NCI-H82 treated with DMSO at 0.1 percent for 48 hours (cell line): ENCODE measurements at regions not wholly inside any gene's neighbourhood (a gene's known extent, or its start where the extent isn't known, plus 50 kb on each side); places are given as distances from the start of the nearest gene placed in this dataset.

Source experiments
- DNase-seq: peaks from one replicate; lab custom pipeline; 2025; ENCODE audit not compliant: unreplicated experiment; lab: John Stamatoyannopoulos, UW

GRCh38 chr11:92888696-92889095 lies 80.8 kb upstream of the MTNR1B start:
- no peak for DNase-seq

DNA sequence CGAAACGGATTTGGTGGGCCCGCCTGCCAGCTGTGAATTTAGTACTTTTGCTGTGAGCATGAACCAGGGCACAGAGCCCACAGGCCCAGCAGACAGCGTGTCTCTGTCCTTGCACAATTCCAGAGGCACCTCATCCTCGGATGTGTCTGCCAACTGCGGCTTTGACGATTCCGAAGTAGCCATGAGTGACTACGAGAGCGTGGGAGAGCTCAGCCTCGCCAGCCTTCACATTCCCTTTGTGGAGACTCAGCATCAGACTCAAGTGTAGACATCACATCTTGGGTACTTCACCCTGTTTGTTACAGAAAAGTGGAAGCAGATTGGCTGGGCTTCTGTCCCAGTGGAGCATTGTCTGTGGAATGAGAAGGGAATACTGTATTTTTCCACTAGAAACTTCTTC lies 78.6 kb upstream of the MTNR1B start:
- no peak for DNase-seq

GRCh38 chr11:92892802-92893684 lies 76.4 kb upstream of the MTNR1B start:
- DNase-seq: no peak

- no peak for DNase-seq
Observed at GRCh38 chr11:92894197-92894596, 75.3 kb upstream of the MTNR1B start.

DNA sequence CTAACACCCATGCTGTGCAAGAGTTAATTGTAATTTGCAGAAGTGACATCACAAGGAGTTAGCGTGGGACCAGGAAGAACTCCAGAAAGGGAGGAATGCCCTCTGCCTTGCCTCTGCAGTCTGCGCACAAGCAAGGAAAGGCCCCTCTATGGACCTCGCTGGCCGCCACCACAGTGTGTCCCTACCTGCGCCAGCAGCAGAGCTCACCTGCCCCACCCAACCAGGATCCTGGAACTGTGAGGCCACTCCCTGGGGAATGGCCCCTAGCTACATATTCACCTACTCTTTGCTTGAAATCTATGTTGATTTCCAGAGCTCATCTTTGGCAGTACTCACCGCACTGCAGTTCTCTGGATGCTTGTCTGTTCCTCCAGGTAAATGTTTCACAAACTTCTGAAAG lies 72.0 kb upstream of the MTNR1B start:
- DNase-seq: no peak

GRCh38 chr11:92902417-92902816 lies 67.0 kb upstream of the MTNR1B start:
- DNase-seq: no peak

DNA sequence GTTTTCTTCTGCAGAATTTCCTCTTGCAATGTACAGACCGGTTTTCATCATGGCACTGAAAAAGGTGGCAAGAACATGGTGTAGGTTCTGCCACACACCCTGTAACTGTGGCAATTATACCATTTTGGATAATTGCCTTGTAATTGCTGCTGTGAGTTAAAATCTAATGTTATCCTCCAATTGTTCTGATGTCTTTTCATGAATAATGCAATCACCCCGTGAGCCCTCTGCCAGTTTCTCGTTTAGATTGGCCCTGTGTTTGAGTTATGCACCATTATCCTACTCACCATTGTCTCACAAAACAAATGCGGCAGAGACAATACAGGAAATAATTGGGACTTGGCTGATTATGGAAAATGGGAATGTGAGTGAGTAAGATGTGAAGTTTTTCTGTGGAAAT lies 61.8 kb upstream of the MTNR1B start:
- no peak for DNase-seq

- DNase-seq: no peak
Observed at GRCh38 chr11:92909214-92909613, 60.2 kb upstream of the MTNR1B start.

DNA sequence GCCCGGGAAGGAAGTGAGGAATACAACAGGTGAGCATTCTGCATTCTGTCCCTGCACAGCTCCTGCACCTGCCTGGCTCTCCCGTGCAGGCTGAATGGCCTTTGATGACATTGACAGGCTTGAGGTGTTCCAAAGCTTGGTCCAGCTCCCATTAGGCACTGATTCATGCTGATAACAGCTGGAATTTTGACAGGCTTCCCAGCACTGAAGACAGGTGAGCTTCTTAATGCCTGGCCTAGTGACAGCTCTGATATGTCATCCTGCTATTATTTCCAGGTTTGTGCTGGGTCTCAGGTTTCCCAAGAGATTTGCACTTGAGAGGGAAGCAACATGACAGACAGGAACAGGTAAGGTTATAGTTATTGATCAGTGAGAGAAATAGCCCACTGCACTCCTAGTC lies 58.0 kb upstream of the MTNR1B start:
- no peak for DNase-seq

GRCh38 chr11:92915551-92915950 lies 53.9 kb upstream of the MTNR1B start:
- DNase-seq: no peak

- DNase-seq: no peak
Observed at GRCh38 chr11:92916299-92916698, 53.2 kb upstream of the MTNR1B start.

GRCh38 chr11:92917927-92918326 lies 51.5 kb upstream of the MTNR1B start:
- DNase-seq: no peak

GRCh38 chr11:92919048-92919447 lies 50.4 kb upstream of the MTNR1B start:
- no peak for DNase-seq
